ENCODE measurements at regions not wholly inside any gene's neighbourhood (a gene's known extent, or its start where the extent isn't known, plus 50 kb on each side); places are given as distances from the start of the nearest gene placed in this dataset.
A peak's percentile ranks its signal among the peaks of the same experiment; 100 is the strongest.

- Histone ChIP-seq H3K4me3 (no peak overlapping the region), H3K36me3 (no peaks in the 10 kb centered on the region), H3K4me1 (no peaks in the 10 kb centered on the region), H3K9me3 (no peaks in the 10 kb centered on the region), H3K27me3 (ENCODE audit: low read depth) (no peaks in the 10 kb centered on the region), H3K27ac (no peak overlapping the region)
- DNase-seq = no peak
- intact Hi-C loops (cut with DNase I) = no loop called here
- ATAC-seq = no peak
- TF ChIP-seq, protein P1, sequence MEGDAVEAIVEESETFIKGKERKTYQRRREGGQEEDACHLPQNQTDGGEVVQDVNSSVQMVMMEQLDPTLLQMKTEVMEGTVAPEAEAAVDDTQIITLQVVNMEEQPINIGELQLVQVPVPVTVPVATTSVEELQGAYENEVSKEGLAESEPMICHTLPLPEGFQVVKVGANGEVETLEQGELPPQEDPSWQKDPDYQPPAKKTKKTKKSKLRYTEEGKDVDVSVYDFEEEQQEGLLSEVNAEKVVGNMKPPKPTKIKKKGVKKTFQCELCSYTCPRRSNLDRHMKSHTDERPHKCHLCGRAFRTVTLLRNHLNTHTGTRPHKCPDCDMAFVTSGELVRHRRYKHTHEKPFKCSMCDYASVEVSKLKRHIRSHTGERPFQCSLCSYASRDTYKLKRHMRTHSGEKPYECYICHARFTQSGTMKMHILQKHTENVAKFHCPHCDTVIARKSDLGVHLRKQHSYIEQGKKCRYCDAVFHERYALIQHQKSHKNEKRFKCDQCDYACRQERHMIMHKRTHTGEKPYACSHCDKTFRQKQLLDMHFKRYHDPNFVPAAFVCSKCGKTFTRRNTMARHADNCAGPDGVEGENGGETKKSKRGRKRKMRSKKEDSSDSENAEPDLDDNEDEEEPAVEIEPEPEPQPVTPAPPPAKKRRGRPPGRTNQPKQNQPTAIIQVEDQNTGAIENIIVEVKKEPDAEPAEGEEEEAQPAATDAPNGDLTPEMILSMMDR (IDR thresholded peaks at IDR 0.05) = no peak
Measured at GRCh38 chr19:32273483-32273882, 71.9 kb upstream of the ZNF507 start.

DNA sequence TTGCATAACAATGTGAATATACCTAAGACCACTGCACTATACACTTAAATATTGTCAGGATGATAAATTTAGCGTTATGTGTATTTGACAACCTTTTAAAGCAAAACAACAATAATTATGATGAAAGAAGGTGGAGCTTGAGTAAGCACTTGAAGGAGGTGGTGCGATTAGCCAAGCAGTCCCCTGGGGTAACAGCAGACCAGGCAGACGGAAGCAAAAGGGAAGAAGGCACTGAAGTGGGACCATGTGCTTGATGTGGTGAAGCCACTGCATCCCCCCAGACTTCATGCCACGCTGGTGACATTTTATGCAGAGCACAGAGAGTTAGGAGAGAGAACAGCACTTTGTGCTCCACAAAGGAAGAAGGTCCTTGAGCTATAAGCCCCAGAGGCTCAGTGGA, 58.3 kb upstream of the ZNF507 start:
- TF ChIP-seq, protein P1 (IDR thresholded peaks at IDR 0.05) = no peak

GRCh38 chr19:32287811-32288227, 57.6 kb upstream of the ZNF507 start:
- peak; percentile 59 for DNase-seq

More for the DNA sequence above, 58.3 kb upstream of the ZNF507 start:
- DNase-seq = no peak
- Histone ChIP-seq H3K9me3 (no peaks in the 10 kb centered on the region), H3K27me3 (ENCODE audit: low read depth) (peaks cover 11% of the 10 kb centered on the region), H3K36me3 (no peaks in the 10 kb centered on the region), H3K27ac (no peak overlapping the region), H3K4me3 (no peak overlapping the region), H3K4me1 (no peaks in the 10 kb centered on the region)
- intact Hi-C loops (cut with DNase I) = no loop called here
- ATAC-seq = no peak

GRCh38 chr19:32289566-32290210, 55.7 kb upstream of the ZNF507 start:
- Histone ChIP-seq H3K36me3 (no peaks in the 10 kb centered on the region), H3K9me3 (no peaks in the 10 kb centered on the region), H3K4me3 (no peak overlapping the region), H3K27me3 (ENCODE audit: low read depth) (no peaks in the 10 kb centered on the region), H3K4me1 (no peaks in the 10 kb centered on the region), H3K27ac (no peak overlapping the region)
- TF ChIP-seq, protein P1 (IDR thresholded peaks at IDR 0.05) = no peak
- intact Hi-C loops (cut with DNase I) = no loop called here
- ATAC-seq (no peak), DNase-seq (no peak)

More at GRCh38 chr19:32287811-32288227, 57.6 kb upstream of the ZNF507 start:
- peak; percentile 46 to 57 for ATAC-seq
- Histone ChIP-seq H3K4me1 (no peaks in the 10 kb centered on the region), H3K9me3 (no peaks in the 10 kb centered on the region), H3K27me3 (ENCODE audit: low read depth) (peaks cover 11% of the 10 kb centered on the region), H3K27ac (no peak overlapping the region), H3K36me3 (no peaks in the 10 kb centered on the region), H3K4me3 (no peak overlapping the region)
- intact Hi-C loops (cut with DNase I) = no loop called here
- TF ChIP-seq, protein P1 (IDR thresholded peaks at IDR 0.05) = peak; percentile 28

- no peak for DNase-seq
- Histone ChIP-seq H3K36me3 (no peaks in the 10 kb centered on the region), H3K4me3 (no peak overlapping the region), H3K27me3 (ENCODE audit: low read depth) (no peaks in the 10 kb centered on the region), H3K9me3 (no peaks in the 10 kb centered on the region), H3K4me1 (no peaks in the 10 kb centered on the region), H3K27ac (no peak overlapping the region)
- intact Hi-C loops (cut with DNase I) = no loop called here
- no peak for ATAC-seq
- TF ChIP-seq, protein P1 (IDR thresholded peaks at IDR 0.05) = no peak
Measured at GRCh38 chr19:32291876-32292275, 53.5 kb upstream of the ZNF507 start.

Measured in lower lobe of right lung (tissue), 2 donors.